ENCODE measurements at regions not wholly inside any gene's neighbourhood (a gene's known extent, or its start where the extent isn't known, plus 50 kb on each side); places are given as distances from the start of the nearest gene placed in this dataset.

DNA sequence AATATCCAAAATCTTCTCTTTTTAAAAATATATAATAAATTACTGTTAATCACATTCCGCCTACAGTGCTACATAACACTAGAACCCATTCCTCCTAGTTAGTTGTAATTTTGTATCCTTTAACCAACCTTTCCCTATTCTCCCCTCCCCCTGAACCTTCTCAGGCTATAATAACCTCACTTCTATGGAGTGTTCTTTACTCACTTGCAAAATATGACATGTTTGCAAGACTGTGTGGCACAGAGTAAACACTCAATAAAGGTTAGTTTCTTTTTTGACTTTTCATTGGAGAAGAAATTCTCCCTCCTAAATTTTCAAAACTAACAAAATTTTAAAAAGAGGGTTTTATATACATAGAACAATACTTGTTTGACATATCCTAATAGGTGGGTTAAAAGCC, 147.0 kb downstream of the FOXA2 start:
- TF ChIP-seq POLR2A (IDR thresholded peaks at IDR 0.05; ENCODE audit: low read depth, low read length) = no peak
- no peak for TF ChIP-seq POLR2AphosphoS5 (IDR thresholded peaks at IDR 0.05; ENCODE audit: low read depth, low read length)
- no peak for TF ChIP-seq TAF1 (IDR thresholded peaks at IDR 0.05; ENCODE audit: low read depth, low read length)
- TF ChIP-seq SPI1 (IDR thresholded peaks at IDR 0.05; ENCODE audit: low read depth, low read length) = no peak
- no peak for TF ChIP-seq POU2F2 (IDR thresholded peaks at IDR 0.05; ENCODE audit: low read depth, low read length)
- TF ChIP-seq PAX5 (IDR thresholded peaks at IDR 0.05; ENCODE audit: insufficient read depth, low read length, severe bottlenecking) = no peak
